ENCODE measurements at regions not wholly inside any gene's neighbourhood (a gene's known extent, or its start where the extent isn't known, plus 50 kb on each side); places are given as distances from the start of the nearest gene placed in this dataset.

DNA sequence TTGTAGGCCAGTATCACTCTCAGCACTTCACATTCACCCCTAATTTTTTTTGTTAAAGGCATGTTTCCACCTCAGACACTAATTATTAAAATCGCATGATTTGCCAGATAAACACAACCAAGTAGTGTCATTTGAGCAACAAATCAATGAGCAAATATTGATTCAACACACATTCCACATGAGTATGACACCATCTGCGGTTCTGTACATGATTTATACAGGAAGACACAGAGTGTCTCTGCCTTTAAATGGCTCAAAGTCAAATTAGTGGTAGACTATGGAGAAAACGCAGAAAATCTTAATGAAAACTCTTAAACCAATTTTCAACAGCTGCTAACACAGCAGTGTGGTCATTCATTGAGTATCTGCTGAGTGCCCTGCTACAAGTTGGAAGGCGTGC is 300.2 kb downstream of the SOX4 start:
- Histone ChIP-seq H3K4me2 (no peak overlapping the region), H3K36me3 (replicated peaks in 1 of 2; ENCODE audit: control insufficient read depth in 1 of 2, insufficient read depth in 2 of 2, low read length in 1 of 2) (no peaks in the 10 kb centered on the region), H3K4me1 (ENCODE audit: control insufficient read depth in 1 of 2, insufficient read depth in 2 of 2, low read depth in 1 of 2, low read length in 1 of 2) (peaks cover 0 to 2% of the 10 kb centered on the region in 2 experiments; a peak in 1 of 4 replicates), H3K79me2 (ENCODE audit: insufficient read depth) (peaks cover 19% of the 10 kb centered on the region), H3K4me3 (ENCODE audit: low read depth in 2 of 2, low read length in 1 of 2) (no peak overlapping the region), H3K27me3 (ENCODE audit: insufficient read depth) (no peaks in the 10 kb centered on the region), H3K27ac (ENCODE audit: low read depth in 2 of 2, low read length in 1 of 2) (no peak overlapping the region), H2AFZ (ENCODE audit: low read depth) (no peak overlapping the region), H3K9me2 (no peaks in the 10 kb centered on the region), H4K20me1 (ENCODE audit: insufficient read depth) (no peaks in the 10 kb centered on the region), H3K9ac (no peak overlapping the region), H3K9me3 (no peaks in the 10 kb centered on the region), H3F3A (replicated peaks; ENCODE audit: insufficient read depth) (no peaks in the 10 kb centered on the region)
- ChIA-PET CTCF (no interaction called here), POLR2A (no interaction called here)
- 89% methylated on average over 4 of the region's 4 CpGs for WGBS (ENCODE audit: low lambda C conversion rate)
- DNase-seq, result no peak
- no peak for TF ChIP-seq RCOR1 (IDR thresholded peaks at IDR 0.05; ENCODE audit: low read length)
- TF ChIP-seq, protein P1, sequence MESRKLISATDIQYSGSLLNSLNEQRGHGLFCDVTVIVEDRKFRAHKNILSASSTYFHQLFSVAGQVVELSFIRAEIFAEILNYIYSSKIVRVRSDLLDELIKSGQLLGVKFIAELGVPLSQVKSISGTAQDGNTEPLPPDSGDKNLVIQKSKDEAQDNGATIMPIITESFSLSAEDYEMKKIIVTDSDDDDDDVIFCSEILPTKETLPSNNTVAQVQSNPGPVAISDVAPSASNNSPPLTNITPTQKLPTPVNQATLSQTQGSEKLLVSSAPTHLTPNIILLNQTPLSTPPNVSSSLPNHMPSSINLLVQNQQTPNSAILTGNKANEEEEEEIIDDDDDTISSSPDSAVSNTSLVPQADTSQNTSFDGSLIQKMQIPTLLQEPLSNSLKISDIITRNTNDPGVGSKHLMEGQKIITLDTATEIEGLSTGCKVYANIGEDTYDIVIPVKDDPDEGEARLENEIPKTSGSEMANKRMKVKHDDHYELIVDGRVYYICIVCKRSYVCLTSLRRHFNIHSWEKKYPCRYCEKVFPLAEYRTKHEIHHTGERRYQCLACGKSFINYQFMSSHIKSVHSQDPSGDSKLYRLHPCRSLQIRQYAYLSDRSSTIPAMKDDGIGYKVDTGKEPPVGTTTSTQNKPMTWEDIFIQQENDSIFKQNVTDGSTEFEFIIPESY (IDR thresholded peaks at IDR 0.05; ENCODE audit: borderline replicate concordance, low read depth), result no peak
- no peak for TF ChIP-seq RAD21 (IDR thresholded peaks at IDR 0.05; ENCODE audit: low read length)

DNA sequence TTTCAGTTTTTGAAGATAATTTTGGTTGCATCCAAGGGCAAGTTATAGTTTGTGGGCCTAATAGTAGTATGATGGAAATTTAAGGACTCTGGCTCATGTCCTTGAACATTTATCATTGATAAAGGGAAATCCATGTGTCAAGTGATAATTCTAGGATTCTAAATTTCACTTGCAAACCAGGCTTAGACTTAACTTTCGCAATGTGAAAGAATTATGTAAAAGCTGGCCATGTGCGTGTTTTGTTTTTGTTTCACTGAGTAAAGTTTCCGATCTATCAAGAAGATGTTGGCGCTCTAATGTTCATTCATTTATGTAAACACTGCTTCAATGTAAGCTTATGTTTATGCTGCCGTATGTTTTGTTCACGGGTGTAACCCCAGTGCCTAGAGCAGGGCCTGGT is 302.0 kb downstream of the SOX4 start:
- Histone ChIP-seq H3K9me2 (no peaks in the 10 kb centered on the region), H3K9me3 (no peaks in the 10 kb centered on the region), H3K27me3 (ENCODE audit: insufficient read depth) (no peaks in the 10 kb centered on the region), H3K4me3 (ENCODE audit: low read depth in 2 of 2, low read length in 1 of 2) (no peak overlapping the region), H3K4me2 (no peak overlapping the region), H3F3A (replicated peaks; ENCODE audit: insufficient read depth) (peaks cover 7% of the 10 kb centered on the region), H3K9ac (no peak overlapping the region), H4K20me1 (ENCODE audit: insufficient read depth) (no peaks in the 10 kb centered on the region), H2AFZ (ENCODE audit: low read depth) (no peak overlapping the region), H3K79me2 (ENCODE audit: insufficient read depth) (peaks cover 9% of the 10 kb centered on the region), H3K36me3 (replicated peaks in 1 of 2; ENCODE audit: control insufficient read depth in 1 of 2, insufficient read depth in 2 of 2, low read length in 1 of 2) (no peaks in the 10 kb centered on the region), H3K27ac (ENCODE audit: low read depth in 2 of 2, low read length in 1 of 2) (no peak overlapping the region), H3K4me1 (ENCODE audit: control insufficient read depth in 1 of 2, insufficient read depth in 2 of 2, low read depth in 1 of 2, low read length in 1 of 2) (peaks cover 0 to 2% of the 10 kb centered on the region in 2 experiments; a peak in 1 of 4 replicates)
- 97% methylated on average over 6 of the region's 6 CpGs for WGBS (ENCODE audit: low lambda C conversion rate)
- no peak for TF ChIP-seq YY1 (IDR thresholded peaks at IDR 0.05; ENCODE audit: low read depth)
- no peak for TF ChIP-seq NRF1 (IDR thresholded peaks at IDR 0.05; ENCODE audit: low read depth, low read length)
- TF ChIP-seq MEF2A (IDR thresholded peaks at IDR 0.05; ENCODE audit: borderline replicate concordance, low read depth), result no peak
- no peak for TF ChIP-seq ELF1 (IDR thresholded peaks at IDR 0.05)
- no peak for TF ChIP-seq SIN3A (IDR thresholded peaks at IDR 0.05; ENCODE audit: borderline replicate concordance, low read depth, low read length)
- no peak for TF ChIP-seq GATA2 (CRISPR knock-in tag; IDR thresholded peaks at IDR 0.05)
- TF ChIP-seq SMC3 (IDR thresholded peaks at IDR 0.05; ENCODE audit: low read depth, low read length), result no peak
- TF ChIP-seq, protein P2, sequence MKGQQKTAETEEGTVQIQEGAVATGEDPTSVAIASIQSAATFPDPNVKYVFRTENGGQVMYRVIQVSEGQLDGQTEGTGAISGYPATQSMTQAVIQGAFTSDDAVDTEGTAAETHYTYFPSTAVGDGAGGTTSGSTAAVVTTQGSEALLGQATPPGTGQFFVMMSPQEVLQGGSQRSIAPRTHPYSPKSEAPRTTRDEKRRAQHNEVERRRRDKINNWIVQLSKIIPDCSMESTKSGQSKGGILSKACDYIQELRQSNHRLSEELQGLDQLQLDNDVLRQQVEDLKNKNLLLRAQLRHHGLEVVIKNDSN (IDR thresholded peaks at IDR 0.05; ENCODE audit: borderline replicate concordance, low read depth), result no peak
- no peak for TF ChIP-seq TEAD4 (IDR thresholded peaks at IDR 0.05; ENCODE audit: borderline replicate concordance, insufficient read depth)
- no peak for TF ChIP-seq FOXJ3 (CRISPR knock-in tag; IDR thresholded peaks at IDR 0.05)
- TF ChIP-seq RCOR1 (IDR thresholded peaks at IDR 0.05; ENCODE audit: low read length), result no peak
- TF ChIP-seq TCF12 (IDR thresholded peaks at IDR 0.05), result no peak
- no peak for TF ChIP-seq NFIC (IDR thresholded peaks at IDR 0.05; ENCODE audit: borderline replicate concordance)
- TF ChIP-seq FOSL2 (IDR thresholded peaks at IDR 0.05; ENCODE audit: borderline replicate concordance, low read depth), result no peak
- TF ChIP-seq, protein P3, sequence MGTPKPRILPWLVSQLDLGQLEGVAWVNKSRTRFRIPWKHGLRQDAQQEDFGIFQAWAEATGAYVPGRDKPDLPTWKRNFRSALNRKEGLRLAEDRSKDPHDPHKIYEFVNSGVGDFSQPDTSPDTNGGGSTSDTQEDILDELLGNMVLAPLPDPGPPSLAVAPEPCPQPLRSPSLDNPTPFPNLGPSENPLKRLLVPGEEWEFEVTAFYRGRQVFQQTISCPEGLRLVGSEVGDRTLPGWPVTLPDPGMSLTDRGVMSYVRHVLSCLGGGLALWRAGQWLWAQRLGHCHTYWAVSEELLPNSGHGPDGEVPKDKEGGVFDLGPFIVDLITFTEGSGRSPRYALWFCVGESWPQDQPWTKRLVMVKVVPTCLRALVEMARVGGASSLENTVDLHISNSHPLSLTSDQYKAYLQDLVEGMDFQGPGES (IDR thresholded peaks at IDR 0.05; ENCODE audit: low read depth, low read length), result no peak
- no peak for TF ChIP-seq MXI1 (IDR thresholded peaks at IDR 0.05; ENCODE audit: low read depth, low read length)
- TF ChIP-seq RXRA (IDR thresholded peaks at IDR 0.05; ENCODE audit: borderline replicate concordance, low read depth), result no peak
- TF ChIP-seq POLR2AphosphoS5 (IDR thresholded peaks at IDR 0.05; ENCODE audit: low read depth, low read length), result no peak
- no peak for DNase-seq
- POLR2A ChIA-PET, result no interaction called here
- CTCF ChIA-PET, result no interaction called here
